Ovary (tissue), 7 donors: ENCODE measurements at regions not wholly inside any gene's neighbourhood (a gene's known extent, or its start where the extent isn't known, plus 50 kb on each side); places are given as distances from the start of the nearest gene placed in this dataset.

ENCODE experiments used
- DNase-seq, 5 donors: peaks; one replicate each; pipeline ENCODE4 v3.0.0-alpha.2; 2019 to 2020
- H3K27ac ChIP-seq, 2 donors: fragments of 200-600 bp; one replicate each; pipeline versions ENCODE4 v1.5.1 to v1.8.0; 2019 to 2022
- H3K27me3 ChIP-seq: fragments of 200-600 bp; one replicate; pipeline ENCODE4 v1.8.0; 2022
- H3K36me3 ChIP-seq: fragments of 200-600 bp; sonication (generic); one replicate; pipeline ENCODE4 v1.5.1; 2019
- H3K4me1 ChIP-seq: one replicate; pipeline ENCODE4 v1.8.1; 2013; ENCODE audit warnings: mild to moderate bottlenecking, moderate library complexity; ENCODE audit not compliant: insufficient read depth
- H3K4me3 ChIP-seq: fragments of 200-600 bp; sonication (generic); one replicate; pipeline ENCODE4 v1.5.1; 2017
- H3K9me3 ChIP-seq, 2 donors: fragments of 200-600 bp in 1 of 2; sonication (generic) in 1 of 2; one replicate each; pipeline versions ENCODE4 v1.5.1 to v1.8.1; 2013 to 2019; ENCODE audit warnings: mild to moderate bottlenecking in 1 of 2, moderate library complexity in 1 of 2
- EP300 ChIP-seq: sonication (generic); formaldehyde crosslinking; IDR thresholded peaks from one replicate; pipeline ENCODE4 v1.6.1; 2017; ENCODE audit warnings: antibody characterized with exemption
- POLR2A ChIP-seq: fragments of 450-650 bp; IDR thresholded peaks from one replicate; pipeline ENCODE4 v1.6.1; 2017; ENCODE audit warnings: antibody characterized with exemption, mild to moderate bottlenecking, moderate library complexity
- WGBS, 3 donors: extraction: QIAGEN DNeasy Blood & Tissue Kit in 1 of 3; methylation state at CpG; one replicate each; pipeline versions ENCODE4 v1.1.5 to v1.1.7; 2013 to 2017; 5-methylcytosine and 5-hydroxymethylcytosine counted together
- intact Hi-C, 4 donors: fragments of 100-400 bp; cut with DNase I; formaldehyde crosslinking; loops; one replicate each; pipeline versions ENCODE4 v1.11.0 to v1.15.1; 2022 to 2023
- TF ChIP-seq, protein P1 (sequence below), 3 donors: fragments of 450-650 bp in 2 of 3; fragments of 200-600 bp in 1 of 3; IDR thresholded peaks; one replicate each; pipeline versions ENCODE4 v1.5.1 to v1.8.0; 2016 to 2022; ENCODE audit warnings: antibody characterized with exemption in 3 of 3, mild to moderate bottlenecking in 1 of 3
- donor health status: DM: no; HTN: no; CAD: no; lungs with moderate emphysema.
- donor health status: DM: no; HTN: no; CAD: no.
- donor health status: Bipolar disorder and iron deficiency.
- donor health status: DM: no; HTN: no; CAD: no.
- donor health status: DM: yes; HTN: yes; CAD: no.

DNA sequence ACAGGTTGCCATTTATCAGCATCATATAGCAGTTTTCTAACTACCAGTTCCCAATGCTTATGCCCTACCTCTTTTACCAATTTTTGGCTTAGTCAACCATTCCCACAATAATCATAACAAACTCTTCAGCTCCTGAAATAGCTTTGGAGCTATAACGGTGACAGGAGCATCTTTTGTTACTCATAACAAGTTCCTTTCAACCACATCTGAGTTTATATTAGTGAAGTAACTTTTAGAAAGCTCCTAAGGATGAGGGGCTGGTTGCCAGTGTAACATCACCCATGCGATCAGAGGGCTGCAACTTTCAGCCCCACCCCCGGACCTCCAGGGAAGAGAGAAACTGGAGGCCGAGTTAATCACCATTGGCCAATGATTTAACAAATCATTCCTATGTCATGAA is 495.3 kb upstream of the RASGRP1 start:
- 78 to 87% (median 86%) methylated on average over 4 of the region's 4 CpGs for WGBS, 3 donors
- no peak overlapping the region for H3K27ac ChIP-seq
- intact Hi-C loops = no loop called here

DNA sequence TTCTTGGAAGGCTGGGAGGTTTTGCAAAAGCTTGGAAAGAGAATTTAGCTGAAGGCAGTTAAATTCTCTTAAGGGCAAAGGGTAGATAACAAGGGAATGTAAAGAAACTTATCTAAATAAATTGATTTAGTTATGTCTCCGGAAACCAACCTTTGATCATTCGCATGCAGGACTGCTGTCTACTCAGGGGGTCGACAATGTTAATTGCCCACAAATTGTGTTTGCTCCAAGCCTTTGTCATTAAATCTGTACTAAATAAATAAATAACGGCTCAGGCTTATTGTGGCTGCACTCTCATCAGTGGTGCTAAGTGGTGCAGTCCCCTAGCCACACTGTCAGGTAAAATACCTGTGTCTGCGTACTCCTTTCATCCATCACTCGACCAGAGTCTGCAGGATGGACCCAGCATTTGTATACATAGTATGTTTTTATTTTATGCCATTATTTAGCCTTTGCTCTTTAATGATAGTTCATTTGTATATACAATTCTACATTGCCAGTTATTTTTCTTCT is 497.4 kb upstream of the RASGRP1 start:
- H3K9me3 ChIP-seq = no peaks in the 10 kb centered on the region
- no peaks in the 10 kb centered on the region for H3K36me3 ChIP-seq
- WGBS, 3 donors = 41 to 63% (median 51%) methylated on average over 6 of the region's 6 CpGs
- H3K27ac ChIP-seq = no peak overlapping the region
- intact Hi-C loops = no loop called here
- H3K4me3 ChIP-seq = no peak overlapping the region
- H3K27me3 ChIP-seq = no peaks in the 10 kb centered on the region
- no peak for DNase-seq
- H3K4me1 ChIP-seq = no peaks in the 10 kb centered on the region
- TF ChIP-seq, protein P1, sequence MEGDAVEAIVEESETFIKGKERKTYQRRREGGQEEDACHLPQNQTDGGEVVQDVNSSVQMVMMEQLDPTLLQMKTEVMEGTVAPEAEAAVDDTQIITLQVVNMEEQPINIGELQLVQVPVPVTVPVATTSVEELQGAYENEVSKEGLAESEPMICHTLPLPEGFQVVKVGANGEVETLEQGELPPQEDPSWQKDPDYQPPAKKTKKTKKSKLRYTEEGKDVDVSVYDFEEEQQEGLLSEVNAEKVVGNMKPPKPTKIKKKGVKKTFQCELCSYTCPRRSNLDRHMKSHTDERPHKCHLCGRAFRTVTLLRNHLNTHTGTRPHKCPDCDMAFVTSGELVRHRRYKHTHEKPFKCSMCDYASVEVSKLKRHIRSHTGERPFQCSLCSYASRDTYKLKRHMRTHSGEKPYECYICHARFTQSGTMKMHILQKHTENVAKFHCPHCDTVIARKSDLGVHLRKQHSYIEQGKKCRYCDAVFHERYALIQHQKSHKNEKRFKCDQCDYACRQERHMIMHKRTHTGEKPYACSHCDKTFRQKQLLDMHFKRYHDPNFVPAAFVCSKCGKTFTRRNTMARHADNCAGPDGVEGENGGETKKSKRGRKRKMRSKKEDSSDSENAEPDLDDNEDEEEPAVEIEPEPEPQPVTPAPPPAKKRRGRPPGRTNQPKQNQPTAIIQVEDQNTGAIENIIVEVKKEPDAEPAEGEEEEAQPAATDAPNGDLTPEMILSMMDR (IDR thresholded peaks at IDR 0.05) = no peak
- TF ChIP-seq POLR2A (no peak), EP300 (no peak)

More for the DNA sequence above, 495.3 kb upstream of the RASGRP1 start:
- TF ChIP-seq POLR2A (no peak), EP300 (no peak)
- TF ChIP-seq, protein P1 (IDR thresholded peaks at IDR 0.05) = no peak
- no peaks in the 10 kb centered on the region for H3K4me1 ChIP-seq
- no peaks in the 10 kb centered on the region for H3K36me3 ChIP-seq
- no peaks in the 10 kb centered on the region for H3K27me3 ChIP-seq
- DNase-seq = no peak
- no peaks in the 10 kb centered on the region for H3K9me3 ChIP-seq
- no peak overlapping the region for H3K4me3 ChIP-seq

DNA sequence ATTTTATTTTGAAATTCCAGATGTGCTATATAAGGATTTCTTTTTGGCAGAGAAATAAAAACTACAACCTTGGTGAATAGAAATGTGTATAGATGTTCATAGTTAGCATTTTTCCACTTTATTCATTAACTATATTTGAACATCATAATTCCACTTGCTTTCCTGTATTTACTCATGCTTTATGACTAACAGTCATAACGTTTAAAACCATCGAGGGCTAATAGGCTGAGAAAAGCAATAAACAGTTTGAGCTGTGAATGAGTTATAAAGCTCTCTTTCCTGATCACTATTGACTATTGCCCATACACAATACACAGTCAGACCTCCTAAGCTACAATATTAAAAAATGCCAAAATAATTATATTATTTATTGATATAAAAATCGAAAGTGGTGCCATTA is 502.1 kb upstream of the RASGRP1 start:
- WGBS, 3 donors = 44 to 54% (median 45%) methylated on average over 3 of the region's 3 CpGs
- Histone ChIP-seq H3K27ac (no peak overlapping the region), H3K4me1 (no peaks in the 10 kb centered on the region), H3K36me3 (no peaks in the 10 kb centered on the region), H3K9me3 (no peaks in the 10 kb centered on the region), H3K27me3 (no peaks in the 10 kb centered on the region), H3K4me3 (no peak overlapping the region)
- DNase-seq = no peak
- TF ChIP-seq EP300 (no peak), POLR2A (no peak)
- TF ChIP-seq, protein P1 (IDR thresholded peaks at IDR 0.05) = no peak
- intact Hi-C loops = no loop called here

DNA sequence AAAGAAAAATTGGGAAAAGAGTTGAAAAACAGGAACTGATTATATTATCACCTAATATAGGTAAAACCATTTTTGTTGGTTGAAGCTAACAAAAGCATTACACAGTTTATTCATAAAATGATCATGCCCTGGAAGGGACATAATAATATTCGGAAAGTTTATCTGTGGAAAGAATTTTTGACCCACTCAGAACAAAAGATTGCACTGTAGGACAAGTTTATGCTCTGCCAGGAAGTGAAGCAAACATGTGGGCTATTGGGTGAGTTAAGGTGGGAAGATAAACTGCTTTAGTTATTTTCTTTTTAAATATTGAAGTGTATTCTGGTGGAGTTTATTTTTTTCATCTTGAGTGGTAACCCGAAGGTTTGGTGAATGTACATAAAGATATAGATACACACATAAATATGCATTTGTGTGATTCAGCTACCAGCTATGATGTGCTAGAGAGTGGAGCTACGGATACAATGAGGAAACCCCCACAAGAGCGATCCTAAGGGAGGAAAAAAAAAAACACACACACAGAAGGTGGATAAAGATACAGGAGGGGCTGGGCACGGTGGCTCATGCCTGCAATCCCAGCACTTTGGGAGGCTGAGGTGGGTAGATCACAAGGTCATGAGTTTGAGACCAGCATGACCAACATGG is 506.4 kb upstream of the THBS1 start:
- H3K4me3 ChIP-seq = no peak overlapping the region
- intact Hi-C loops = no loop called here
- no peaks in the 10 kb centered on the region for H3K9me3 ChIP-seq
- WGBS, 3 donors = 69 to 81% (median 74%) methylated on average over 5 of the region's 5 CpGs
- H3K36me3 ChIP-seq = no peaks in the 10 kb centered on the region
- no peak for DNase-seq
- no peaks in the 10 kb centered on the region for H3K27me3 ChIP-seq
- no peaks in the 10 kb centered on the region for H3K4me1 ChIP-seq
- no peak for TF ChIP-seq EP300
- TF ChIP-seq, protein P1 (IDR thresholded peaks at IDR 0.05) = no peak
- no peak for TF ChIP-seq POLR2A
- no peak overlapping the region for H3K27ac ChIP-seq
